ENCODE measurements at regions not wholly inside any gene's neighbourhood (a gene's known extent, or its start where the extent isn't known, plus 50 kb on each side); places are given as distances from the start of the nearest gene placed in this dataset.

DNA sequence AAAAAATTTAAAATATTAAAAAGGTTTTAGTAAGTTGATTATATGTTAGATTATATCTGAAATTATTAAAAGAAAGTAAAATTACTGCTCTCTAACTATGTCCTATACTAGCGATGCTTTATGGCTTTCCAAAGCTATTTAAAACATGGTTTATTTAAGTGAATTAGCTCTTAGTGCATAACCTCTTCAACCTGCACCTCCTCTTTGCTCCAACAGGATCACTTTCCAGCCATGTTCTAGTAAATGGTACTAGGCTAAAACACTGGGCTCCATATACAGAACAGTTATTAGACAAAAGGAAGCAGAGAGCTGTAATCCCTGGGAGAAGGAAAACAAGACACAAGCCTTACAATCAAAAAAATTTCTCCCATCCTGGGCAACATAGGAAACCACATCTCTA is 314.9 kb upstream of the ECI2 start:
- Mint-ChIP-seq H3K4me1 (ENCODE audit: low read depth) (peaks cover 10% of the 10 kb centered on the region), H3K36me3 (ENCODE audit: low read depth) (peaks cover 6% of the 10 kb centered on the region), H3K27me3 (ENCODE audit: low read depth) (no peaks in the 10 kb centered on the region), H3K4me3 (ENCODE audit: unreplicated experiment) (no peak overlapping the region), H3K27ac (ENCODE audit: unreplicated experiment) (no peak overlapping the region), H3K9me3 (ENCODE audit: low read depth) (peaks cover 26% of the 10 kb centered on the region)
- TF ChIP-seq, protein P1, sequence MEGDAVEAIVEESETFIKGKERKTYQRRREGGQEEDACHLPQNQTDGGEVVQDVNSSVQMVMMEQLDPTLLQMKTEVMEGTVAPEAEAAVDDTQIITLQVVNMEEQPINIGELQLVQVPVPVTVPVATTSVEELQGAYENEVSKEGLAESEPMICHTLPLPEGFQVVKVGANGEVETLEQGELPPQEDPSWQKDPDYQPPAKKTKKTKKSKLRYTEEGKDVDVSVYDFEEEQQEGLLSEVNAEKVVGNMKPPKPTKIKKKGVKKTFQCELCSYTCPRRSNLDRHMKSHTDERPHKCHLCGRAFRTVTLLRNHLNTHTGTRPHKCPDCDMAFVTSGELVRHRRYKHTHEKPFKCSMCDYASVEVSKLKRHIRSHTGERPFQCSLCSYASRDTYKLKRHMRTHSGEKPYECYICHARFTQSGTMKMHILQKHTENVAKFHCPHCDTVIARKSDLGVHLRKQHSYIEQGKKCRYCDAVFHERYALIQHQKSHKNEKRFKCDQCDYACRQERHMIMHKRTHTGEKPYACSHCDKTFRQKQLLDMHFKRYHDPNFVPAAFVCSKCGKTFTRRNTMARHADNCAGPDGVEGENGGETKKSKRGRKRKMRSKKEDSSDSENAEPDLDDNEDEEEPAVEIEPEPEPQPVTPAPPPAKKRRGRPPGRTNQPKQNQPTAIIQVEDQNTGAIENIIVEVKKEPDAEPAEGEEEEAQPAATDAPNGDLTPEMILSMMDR (IDR thresholded peaks at IDR 0.05) = no peak
- no peak for DNase-seq (ENCODE audit: low spot score)

DNA sequence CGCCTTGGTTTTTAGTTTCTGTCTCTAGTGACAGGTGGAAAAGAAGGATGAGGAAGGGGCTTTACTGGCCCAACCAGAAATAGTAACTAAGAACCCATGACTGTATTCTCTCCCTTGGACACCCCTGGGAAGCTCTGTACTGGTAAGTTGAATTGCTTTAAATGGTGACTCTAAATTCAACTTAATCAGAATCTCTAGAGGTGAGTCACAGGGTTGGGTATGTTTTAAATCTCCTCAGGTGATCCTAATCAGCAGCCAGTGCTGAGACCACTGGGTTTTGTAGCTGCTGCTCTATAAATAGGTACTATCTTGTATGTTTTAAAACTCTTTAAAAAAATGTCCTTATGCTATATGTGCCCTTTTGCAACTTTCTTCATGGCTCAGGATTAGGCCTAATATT is 314.0 kb upstream of the ECI2 start:
- DNase-seq (ENCODE audit: low spot score) = no peak
- H3K4me3 Mint-ChIP-seq (ENCODE audit: unreplicated experiment) = no peak overlapping the region
- TF ChIP-seq, protein P1 (IDR thresholded peaks at IDR 0.05) = no peak
- H3K27ac Mint-ChIP-seq (ENCODE audit: unreplicated experiment) = no peak overlapping the region
- peaks cover 10% of the 10 kb centered on the region for H3K4me1 Mint-ChIP-seq (ENCODE audit: low read depth)
- no peaks in the 10 kb centered on the region for H3K27me3 Mint-ChIP-seq (ENCODE audit: low read depth)
- H3K9me3 Mint-ChIP-seq (ENCODE audit: low read depth) = peaks cover 25% of the 10 kb centered on the region
- peaks cover 6% of the 10 kb centered on the region for H3K36me3 Mint-ChIP-seq (ENCODE audit: low read depth)

DNA sequence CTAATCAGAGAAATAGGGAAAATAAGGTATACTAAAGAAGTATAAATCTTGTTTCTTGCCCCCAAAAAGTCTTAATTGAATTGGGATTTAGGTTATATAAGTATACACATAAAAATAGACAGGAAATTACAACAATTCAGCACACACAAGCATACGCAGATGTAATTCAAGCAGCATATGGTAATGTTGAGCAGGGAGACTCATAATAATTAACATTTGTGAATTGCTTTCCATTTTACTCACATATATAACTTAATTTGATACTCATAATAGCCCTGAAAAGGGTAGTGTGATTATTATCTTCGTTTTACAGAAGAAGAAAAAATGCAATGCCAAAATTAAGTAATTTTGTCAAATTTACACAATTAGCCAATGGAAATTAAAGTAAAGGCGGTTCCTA is 313.5 kb upstream of the ECI2 start:
- Mint-ChIP-seq H3K9me3 (ENCODE audit: low read depth) (peaks cover 22% of the 10 kb centered on the region), H3K4me1 (ENCODE audit: low read depth) (peaks cover 10% of the 10 kb centered on the region), H3K4me3 (ENCODE audit: unreplicated experiment) (no peak overlapping the region), H3K27me3 (ENCODE audit: low read depth) (no peaks in the 10 kb centered on the region), H3K27ac (ENCODE audit: unreplicated experiment) (no peak overlapping the region), H3K36me3 (ENCODE audit: low read depth) (peaks cover 6% of the 10 kb centered on the region)
- DNase-seq (ENCODE audit: low spot score) = no peak
- TF ChIP-seq, protein P1 (IDR thresholded peaks at IDR 0.05) = no peak

DNA sequence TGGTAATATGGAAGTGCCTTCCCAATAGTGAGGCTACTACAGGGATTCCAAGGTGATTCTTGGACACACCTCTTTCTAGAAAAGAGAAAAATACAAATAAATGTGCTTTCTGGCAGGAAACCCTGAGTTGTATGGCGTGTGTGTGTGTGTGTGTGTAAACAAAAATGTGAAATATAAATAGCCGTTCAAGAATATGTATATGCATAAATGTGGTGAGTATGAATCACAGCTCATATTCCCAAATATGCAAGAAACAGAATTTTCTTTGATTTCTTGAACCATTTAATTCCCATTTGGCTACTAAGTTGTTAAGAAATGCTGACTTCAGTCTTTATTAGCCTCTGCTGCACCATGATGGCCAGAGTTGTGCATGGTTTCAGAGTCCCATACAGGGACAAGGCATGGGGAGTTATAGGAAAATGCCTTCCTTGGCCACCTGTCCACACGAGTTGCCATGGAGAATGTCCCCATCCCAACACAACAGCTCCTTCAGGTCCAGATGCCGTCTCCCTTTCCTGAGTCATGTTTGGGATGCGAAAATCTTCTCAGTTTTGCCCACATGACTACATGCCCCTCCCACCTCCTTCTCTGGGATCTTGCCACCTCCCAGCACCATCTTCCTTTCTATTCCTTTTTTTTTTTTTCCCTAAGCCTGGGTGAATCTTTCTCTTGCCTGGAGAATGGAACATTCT is 312.4 kb upstream of the ECI2 start:
- no peak overlapping the region for H3K27ac Mint-ChIP-seq (ENCODE audit: unreplicated experiment)
- H3K36me3 Mint-ChIP-seq (ENCODE audit: low read depth) = peaks cover 6% of the 10 kb centered on the region
- H3K27me3 Mint-ChIP-seq (ENCODE audit: low read depth) = no peaks in the 10 kb centered on the region
- no peak overlapping the region for H3K4me3 Mint-ChIP-seq (ENCODE audit: unreplicated experiment)
- TF ChIP-seq, protein P1 (IDR thresholded peaks at IDR 0.05) = no peak
- no peak for DNase-seq (ENCODE audit: low spot score)
- H3K4me1 Mint-ChIP-seq (ENCODE audit: low read depth) = peaks cover 10% of the 10 kb centered on the region
- peaks cover 22% of the 10 kb centered on the region for H3K9me3 Mint-ChIP-seq (ENCODE audit: low read depth)

DNA sequence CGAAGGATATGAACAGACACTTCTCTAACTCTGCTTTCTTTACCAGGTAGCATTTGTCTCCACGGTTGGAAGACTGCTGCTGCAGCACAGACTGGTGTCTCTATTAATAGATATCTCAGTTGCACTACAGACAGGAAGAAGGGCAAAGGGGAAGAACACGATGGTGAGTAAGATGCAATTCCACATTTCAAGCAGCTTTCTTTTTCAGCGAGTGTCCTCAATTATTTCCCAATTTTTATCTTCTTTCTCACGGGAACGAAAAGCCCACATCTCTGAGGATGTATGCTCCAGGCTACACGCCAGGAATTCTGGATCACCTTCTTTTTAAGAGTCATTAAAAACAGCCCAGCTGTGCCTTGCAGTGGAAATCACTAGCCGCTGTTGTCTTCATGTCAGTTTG is 311.6 kb upstream of the ECI2 start:
- H3K27ac Mint-ChIP-seq (ENCODE audit: unreplicated experiment) = peak overlapping the region; percentile 77
- TF ChIP-seq, protein P1 (IDR thresholded peaks at IDR 0.05) = no peak
- H3K27me3 Mint-ChIP-seq (ENCODE audit: low read depth) = no peaks in the 10 kb centered on the region
- H3K36me3 Mint-ChIP-seq (ENCODE audit: low read depth) = peaks cover 5% of the 10 kb centered on the region
- H3K9me3 Mint-ChIP-seq (ENCODE audit: low read depth) = peaks cover 21% of the 10 kb centered on the region
- H3K4me1 Mint-ChIP-seq (ENCODE audit: low read depth) = peaks cover 11% of the 10 kb centered on the region
- peak overlapping the region; percentile 42 for H3K4me3 Mint-ChIP-seq (ENCODE audit: unreplicated experiment)
- no peak for DNase-seq (ENCODE audit: low spot score)

Measured in chondrocyte (in vitro differentiated cells).